HG03521 (cell line): ENCODE measurements at regions not wholly inside any gene's neighbourhood (a gene's known extent, or its start where the extent isn't known, plus 50 kb on each side); places are given as distances from the start of the nearest gene placed in this dataset.
"Not testable (repeated sequence)": the region's sequence is repeated elsewhere in the genome, so short reads cannot be mapped to it uniquely, and the experiment has no call there.

Experiments
- ATAC-seq: cut with Tn5 transposase; IDR thresholded peaks from one replicate; pipeline ENCODE4 v1.9.1; 2021; ENCODE audit warnings: mild to moderate bottlenecking, moderate library complexity; ENCODE audit not compliant: unreplicated experiment

- ATAC-seq = no peak
Observed at GRCh38 chr2:56510610-56511009, 326.8 kb downstream of the CCDC85A start.

GRCh38 chr2:56515399-56515798 is 331.6 kb downstream of the CCDC85A start:
- ATAC-seq = no peak

GRCh38 chr2:56519806-56520205 is 336.0 kb downstream of the CCDC85A start:
- ATAC-seq = no peak

GRCh38 chr2:56522605-56523089 is 338.9 kb downstream of the CCDC85A start:
- ATAC-seq = no peak

GRCh38 chr2:56523816-56524215 is 340.0 kb downstream of the CCDC85A start:
- ATAC-seq = no peak

GRCh38 chr2:56531668-56532420 is 348.1 kb downstream of the CCDC85A start:
- ATAC-seq = no peak

GRCh38 chr2:56534321-56534720 is 350.5 kb downstream of the CCDC85A start:
- ATAC-seq = no peak

- ATAC-seq = no peak
Observed at GRCh38 chr2:56537756-56538155, 354.0 kb downstream of the CCDC85A start.

- ATAC-seq = no peak
Observed at GRCh38 chr2:56539618-56540017, 355.8 kb downstream of the CCDC85A start.

GRCh38 chr2:56540467-56540866 is 356.7 kb downstream of the CCDC85A start:
- no peak for ATAC-seq

- no peak for ATAC-seq
Observed at GRCh38 chr2:56540916-56541315, 357.1 kb downstream of the CCDC85A start.

GRCh38 chr2:56542213-56542612 is 358.4 kb downstream of the CCDC85A start:
- no peak for ATAC-seq

- ATAC-seq = no peak
Observed at GRCh38 chr2:56565143-56565542, 381.4 kb downstream of the CCDC85A start.

GRCh38 chr2:56571074-56571473 is 387.3 kb downstream of the CCDC85A start:
- no peak for ATAC-seq

- no peak for ATAC-seq
Observed at GRCh38 chr2:56576001-56576400, 392.2 kb downstream of the CCDC85A start.

GRCh38 chr2:56580242-56580641 is 396.5 kb downstream of the CCDC85A start:
- ATAC-seq = no peak

- ATAC-seq = no peak
Observed at GRCh38 chr2:56582570-56582969, 398.8 kb downstream of the CCDC85A start.

GRCh38 chr2:56583796-56584315 is 400.1 kb downstream of the CCDC85A start:
- ATAC-seq = no peak

- ATAC-seq = no peak
Observed at GRCh38 chr2:56587456-56587855, 403.7 kb downstream of the CCDC85A start.

GRCh38 chr2:56589194-56589593 is 405.4 kb downstream of the CCDC85A start:
- no peak for ATAC-seq

- no peak for ATAC-seq
Observed at GRCh38 chr2:56589835-56590234, 406.0 kb downstream of the CCDC85A start.

GRCh38 chr2:56590611-56591010 is 406.8 kb downstream of the CCDC85A start:
- no peak for ATAC-seq

- not testable (repeated sequence) for ATAC-seq
Observed at GRCh38 chr2:56606086-56606485, 422.3 kb downstream of the CCDC85A start.
